CD4-positive, CD25-positive, alpha-beta regulatory T cell (primary cell): ENCODE measurements at regions not wholly inside any gene's neighbourhood (a gene's known extent, or its start where the extent isn't known, plus 50 kb on each side); places are given as distances from the start of the nearest gene placed in this dataset.

Source experiments
- ATAC-seq, 2 donors: fragments of 150-1000 bp; cut with Tn5 transposase; one replicate each; pipeline ENCODE4 v1.10.0; 2021; ENCODE audit warnings: low read depth in 2 of 2, moderate number of reproducible peaks in 2 of 2, moderate library complexity in 1 of 2
- DNase-seq, 3 donors: peaks; one replicate each; pipeline versions ENCODE4 v3.0.0 to v3.0.0-alpha.2; 2012 to 2022; ENCODE audit warnings: mixed read lengths in 1 of 3
- H3K27ac ChIP-seq: one replicate; pipeline ENCODE4 v1.7.0; 2013; ENCODE audit warnings: mild to moderate bottlenecking, low read length; ENCODE audit not compliant: insufficient read depth, poor library complexity, severe bottlenecking
- H3K27me3 ChIP-seq: one replicate; pipeline ENCODE4 v1.7.0; 2013; ENCODE audit warnings: low read length; ENCODE audit not compliant: control insufficient read depth, insufficient read depth
- H3K36me3 ChIP-seq: one replicate; pipeline ENCODE4 v1.7.0; 2013; ENCODE audit warnings: mild to moderate bottlenecking, low read length, moderate library complexity; ENCODE audit not compliant: control insufficient read depth, insufficient read depth
- H3K4me1 ChIP-seq: 2 replicates; pipeline ENCODE4 v1.7.0; 2013; ENCODE audit warnings: mild to moderate bottlenecking, low read length; ENCODE audit not compliant: insufficient read depth, control insufficient read depth, poor library complexity, severe bottlenecking
- H3K4me3 ChIP-seq: one replicate; pipeline ENCODE4 v1.7.0; 2013; ENCODE audit warnings: low read depth, mild to moderate bottlenecking, low read length, moderate library complexity
- H3K9me3 ChIP-seq, 2 experiments: 1 replicate in 1 of 2; 2 replicates in 1 of 2; pipeline ENCODE4 v1.7.0; 2013; ENCODE audit warnings: low read length in 2 of 2, mild to moderate bottlenecking in 1 of 2, moderate library complexity in 1 of 2; ENCODE audit not compliant: control insufficient read depth in 2 of 2
- H3K27ac Mint-ChIP-seq, 3 donors: one replicate each; pipeline ENCODE4 v1.8.0; 2020 to 2022; ENCODE audit warnings: mild to moderate bottlenecking in 3 of 3, mixed read lengths in 3 of 3, moderate library complexity in 2 of 3
- H3K27me3 Mint-ChIP-seq: one replicate; pipeline ENCODE4 v1.8.0; 2022; ENCODE audit warnings: mild to moderate bottlenecking, mixed read lengths
- H3K36me3 Mint-ChIP-seq: one replicate; pipeline ENCODE4 v1.8.0; 2020; ENCODE audit warnings: mixed read lengths
- H3K4me1 Mint-ChIP-seq, 4 donors: one replicate each; pipeline ENCODE4 v1.8.0; 2020 to 2022; ENCODE audit warnings: mixed read lengths in 4 of 4, mild to moderate bottlenecking in 1 of 4
- H3K4me3 Mint-ChIP-seq, 4 donors: one replicate each; pipeline ENCODE4 v1.8.0; 2020 to 2022; ENCODE audit warnings: mild to moderate bottlenecking in 4 of 4, mixed read lengths in 4 of 4, moderate library complexity in 3 of 4
- H3K9me3 Mint-ChIP-seq, 7 donors: one replicate each; pipeline ENCODE4 v1.8.0; 2020 to 2022; ENCODE audit warnings: mixed read lengths in 7 of 7, mild to moderate bottlenecking in 3 of 7, moderate library complexity in 2 of 7

GRCh38 chr5:148708854-148709253, 54.5 kb upstream of the HTR4 start:
- no peak overlapping the region for H3K4me3 Mint-ChIP-seq
- H3K9me3 Mint-ChIP-seq: peaks cover 0 to 3% (median 0%) of the 10 kb centered on the region in 7 donors
- H3K4me3 ChIP-seq: no peak overlapping the region
- peaks cover 11% of the 10 kb centered on the region for H3K27me3 Mint-ChIP-seq
- DNase-seq: no peak
- H3K27ac ChIP-seq: no peak overlapping the region
- no peak for ATAC-seq
- H3K27me3 ChIP-seq: no peaks in the 10 kb centered on the region
- no peaks in the 10 kb centered on the region for H3K9me3 ChIP-seq
- H3K36me3 Mint-ChIP-seq: no peaks in the 10 kb centered on the region
- no peaks in the 10 kb centered on the region for H3K4me1 Mint-ChIP-seq
- H3K4me1 ChIP-seq: no peaks in the 10 kb centered on the region
- no peak overlapping the region for H3K27ac Mint-ChIP-seq
- H3K36me3 ChIP-seq: no peaks in the 10 kb centered on the region

GRCh38 chr5:148711961-148712360, 57.6 kb upstream of the HTR4 start:
- Mint-ChIP-seq H3K4me1 (no peaks in the 10 kb centered on the region), H3K9me3 (peaks cover 0 to 2% (median 0%) of the 10 kb centered on the region in 7 donors), H3K27ac (no peak overlapping the region), H3K4me3 (no peak overlapping the region), H3K36me3 (no peaks in the 10 kb centered on the region), H3K27me3 (peaks cover 6% of the 10 kb centered on the region)
- no peaks in the 10 kb centered on the region for H3K36me3 ChIP-seq
- H3K9me3 ChIP-seq: no peaks in the 10 kb centered on the region
- DNase-seq (no peak), ATAC-seq (no peak)
- no peaks in the 10 kb centered on the region for H3K27me3 ChIP-seq
- no peak overlapping the region for H3K27ac ChIP-seq
- H3K4me3 ChIP-seq: no peak overlapping the region
- no peaks in the 10 kb centered on the region for H3K4me1 ChIP-seq

GRCh38 chr5:148713735-148714508, 59.6 kb upstream of the HTR4 start:
- no peak overlapping the region for H3K4me3 Mint-ChIP-seq
- no peaks in the 10 kb centered on the region for H3K4me1 Mint-ChIP-seq
- no peaks in the 10 kb centered on the region for H3K36me3 ChIP-seq
- no peak overlapping the region for H3K27ac ChIP-seq
- H3K27me3 Mint-ChIP-seq: peaks cover 12% of the 10 kb centered on the region
- H3K9me3 Mint-ChIP-seq: peaks cover 0 to 2% (median 0%) of the 10 kb centered on the region in 7 donors
- H3K4me1 ChIP-seq: no peaks in the 10 kb centered on the region
- no peak overlapping the region for H3K4me3 ChIP-seq
- H3K36me3 Mint-ChIP-seq: no peaks in the 10 kb centered on the region
- ATAC-seq (no peak), DNase-seq (no peak)
- H3K27ac Mint-ChIP-seq: no peak overlapping the region
- no peaks in the 10 kb centered on the region for H3K27me3 ChIP-seq
- no peaks in the 10 kb centered on the region for H3K9me3 ChIP-seq

GRCh38 chr5:148716716-148717115, 62.4 kb upstream of the HTR4 start:
- H3K9me3 ChIP-seq: no peaks in the 10 kb centered on the region
- H3K27ac ChIP-seq: no peak overlapping the region
- Mint-ChIP-seq H3K4me1 (no peaks in the 10 kb centered on the region), H3K4me3 (no peak overlapping the region), H3K9me3 (peaks cover 0 to 2% (median 0%) of the 10 kb centered on the region in 7 donors), H3K36me3 (no peaks in the 10 kb centered on the region), H3K27ac (no peak overlapping the region), H3K27me3 (peaks cover 21% of the 10 kb centered on the region)
- no peaks in the 10 kb centered on the region for H3K4me1 ChIP-seq
- no peak overlapping the region for H3K4me3 ChIP-seq
- ATAC-seq: no peak
- DNase-seq: no peak
- H3K36me3 ChIP-seq: no peaks in the 10 kb centered on the region
- peaks cover 2% of the 10 kb centered on the region for H3K27me3 ChIP-seq

- Mint-ChIP-seq H3K27me3 (peaks cover 21% of the 10 kb centered on the region), H3K4me1 (no peaks in the 10 kb centered on the region), H3K9me3 (peaks cover 0 to 2% (median 0%) of the 10 kb centered on the region in 7 donors), H3K27ac (no peak overlapping the region), H3K36me3 (no peaks in the 10 kb centered on the region), H3K4me3 (no peak overlapping the region)
- H3K4me1 ChIP-seq: no peaks in the 10 kb centered on the region
- no peak overlapping the region for H3K4me3 ChIP-seq
- DNase-seq (no peak), ATAC-seq (no peak)
- no peaks in the 10 kb centered on the region for H3K9me3 ChIP-seq
- no peak overlapping the region for H3K27ac ChIP-seq
- H3K27me3 ChIP-seq: peaks cover 4% of the 10 kb centered on the region
- no peaks in the 10 kb centered on the region for H3K36me3 ChIP-seq
Observed at GRCh38 chr5:148717668-148718067, 63.3 kb upstream of the HTR4 start.

- DNase-seq (no peak), ATAC-seq (no peak)
- H3K27ac Mint-ChIP-seq: no peak overlapping the region
- peaks cover 33% of the 10 kb centered on the region for H3K27me3 Mint-ChIP-seq
- H3K36me3 ChIP-seq: no peaks in the 10 kb centered on the region
- H3K9me3 Mint-ChIP-seq: peaks cover 0 to 2% (median 0%) of the 10 kb centered on the region in 7 donors
- H3K9me3 ChIP-seq: no peaks in the 10 kb centered on the region
- no peak overlapping the region for H3K4me3 Mint-ChIP-seq
- H3K4me3 ChIP-seq: no peak overlapping the region
- no peaks in the 10 kb centered on the region for H3K36me3 Mint-ChIP-seq
- H3K27me3 ChIP-seq: peaks cover 8% of the 10 kb centered on the region
- H3K4me1 ChIP-seq: no peaks in the 10 kb centered on the region
- no peaks in the 10 kb centered on the region for H3K4me1 Mint-ChIP-seq
- no peak overlapping the region for H3K27ac ChIP-seq
Observed at GRCh38 chr5:148719605-148720004, 65.3 kb upstream of the HTR4 start.

GRCh38 chr5:148720257-148720656, 65.9 kb upstream of the HTR4 start:
- H3K4me1 ChIP-seq: no peaks in the 10 kb centered on the region
- H3K27ac ChIP-seq: no peak overlapping the region
- no peak overlapping the region for H3K4me3 ChIP-seq
- ATAC-seq (no peak), DNase-seq (no peak)
- H3K27me3 Mint-ChIP-seq: peaks cover 40% of the 10 kb centered on the region
- no peaks in the 10 kb centered on the region for H3K4me1 Mint-ChIP-seq
- peaks cover 8% of the 10 kb centered on the region for H3K27me3 ChIP-seq
- H3K9me3 ChIP-seq: no peaks in the 10 kb centered on the region
- H3K9me3 Mint-ChIP-seq: peaks cover 0 to 2% (median 0%) of the 10 kb centered on the region in 7 donors
- no peak overlapping the region for H3K4me3 Mint-ChIP-seq
- H3K36me3 Mint-ChIP-seq: no peaks in the 10 kb centered on the region
- H3K27ac Mint-ChIP-seq: no peak overlapping the region
- H3K36me3 ChIP-seq: no peaks in the 10 kb centered on the region

GRCh38 chr5:148723143-148723542, 68.8 kb upstream of the HTR4 start:
- ATAC-seq: no peak
- no peaks in the 10 kb centered on the region for H3K4me1 ChIP-seq
- no peaks in the 10 kb centered on the region for H3K36me3 ChIP-seq
- no peaks in the 10 kb centered on the region for H3K4me1 Mint-ChIP-seq
- no peaks in the 10 kb centered on the region for H3K9me3 ChIP-seq
- peaks cover 40% of the 10 kb centered on the region for H3K27me3 Mint-ChIP-seq
- H3K4me3 ChIP-seq: no peak overlapping the region
- no peak overlapping the region for H3K27ac Mint-ChIP-seq
- peaks cover 8% of the 10 kb centered on the region for H3K27me3 ChIP-seq
- no peak for DNase-seq
- H3K4me3 Mint-ChIP-seq: no peak overlapping the region
- H3K9me3 Mint-ChIP-seq: peaks cover 0 to 2% (median 0%) of the 10 kb centered on the region in 7 donors
- no peak overlapping the region for H3K27ac ChIP-seq
- H3K36me3 Mint-ChIP-seq: no peaks in the 10 kb centered on the region
